ENCODE measurements at regions not wholly inside any gene's neighbourhood (a gene's known extent, or its start where the extent isn't known, plus 50 kb on each side); places are given as distances from the start of the nearest gene placed in this dataset.
"Not testable (repeated sequence)": the region's sequence is repeated elsewhere in the genome, so short reads cannot be mapped to it uniquely, and the experiment has no call there.

DNA sequence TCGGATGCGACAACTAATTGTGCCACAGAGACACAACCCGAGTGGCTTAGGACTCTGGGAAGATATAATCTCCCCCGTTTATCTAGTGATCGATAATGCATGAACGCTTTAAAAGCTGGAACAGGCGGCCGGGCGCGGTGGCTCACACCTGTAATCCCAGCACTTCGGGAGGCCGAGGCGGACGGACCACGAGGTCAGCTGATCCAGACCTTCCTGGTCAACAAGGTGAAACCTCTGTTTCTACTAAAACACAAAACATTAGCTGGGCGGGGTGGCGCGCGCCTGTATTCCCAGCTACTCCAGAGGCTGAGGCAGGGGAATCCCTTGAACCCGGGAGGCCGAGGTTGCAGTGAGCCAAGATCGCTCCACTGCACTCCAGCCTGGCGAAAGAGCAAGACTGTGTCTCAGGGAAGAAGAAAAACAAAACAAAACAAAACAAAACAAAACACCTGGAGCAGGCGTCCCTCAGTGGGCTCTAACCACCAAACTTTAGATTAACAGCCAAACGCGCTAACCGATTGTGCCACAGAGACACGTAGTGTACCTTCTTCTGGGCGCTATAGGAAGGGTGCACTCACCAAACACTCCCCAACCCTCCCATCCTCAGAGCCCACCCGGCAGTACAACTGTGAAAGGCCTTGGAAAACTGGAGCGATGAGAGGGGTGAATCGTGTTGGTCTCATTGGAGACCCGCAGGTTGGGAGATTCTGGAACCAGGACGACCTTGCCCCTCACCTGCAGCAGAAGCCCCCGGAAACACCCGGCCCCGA lies 53.3 kb upstream of the PPIAL4F start:
- H3K27ac ChIP-seq; H3K27me3 ChIP-seq; intact Hi-C loops (cut with DNase I; ENCODE audit: low total_unique reads); H3K4me1 ChIP-seq; ATAC-seq; H3K9me3 ChIP-seq; H3K4me3 ChIP-seq; in situ Hi-C loops (cut with MboI; ENCODE audit: low sequenced_read_pairs in 4 of 4); DNase-seq; H3K36me3 ChIP-seq: not testable (repeated sequence)

Data from gastrocnemius medialis (tissue), 4 donors.